ENCODE measurements at regions not wholly inside any gene's neighbourhood (a gene's known extent, or its start where the extent isn't known, plus 50 kb on each side); places are given as distances from the start of the nearest gene placed in this dataset.

DNA sequence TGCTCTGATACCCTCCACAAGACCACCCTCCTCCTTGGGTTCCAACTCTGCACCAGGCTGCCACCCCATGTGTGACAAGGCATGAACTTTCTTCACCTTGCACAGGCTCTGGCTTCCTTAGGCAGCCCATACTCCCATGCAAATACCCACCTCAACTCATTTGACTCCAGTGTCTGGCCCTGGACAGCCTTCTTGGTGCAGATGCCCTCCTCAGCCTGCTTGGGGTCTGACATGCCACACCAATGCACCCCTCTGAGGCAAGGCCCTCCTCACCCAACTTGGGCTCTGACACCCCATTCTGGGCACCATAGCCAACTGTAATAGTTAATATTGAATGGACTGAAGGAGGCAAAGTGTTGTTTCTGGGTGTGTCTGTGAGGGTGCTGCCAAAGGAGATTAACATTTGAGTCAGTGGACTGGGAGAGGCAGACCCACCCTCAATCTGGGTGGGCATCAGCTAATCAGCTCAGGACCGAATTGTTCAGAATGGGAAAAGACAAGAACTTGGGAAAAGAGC, 115.0 kb upstream of the EPB41L4A start (continued):
- TF ChIP-seq, protein P1, sequence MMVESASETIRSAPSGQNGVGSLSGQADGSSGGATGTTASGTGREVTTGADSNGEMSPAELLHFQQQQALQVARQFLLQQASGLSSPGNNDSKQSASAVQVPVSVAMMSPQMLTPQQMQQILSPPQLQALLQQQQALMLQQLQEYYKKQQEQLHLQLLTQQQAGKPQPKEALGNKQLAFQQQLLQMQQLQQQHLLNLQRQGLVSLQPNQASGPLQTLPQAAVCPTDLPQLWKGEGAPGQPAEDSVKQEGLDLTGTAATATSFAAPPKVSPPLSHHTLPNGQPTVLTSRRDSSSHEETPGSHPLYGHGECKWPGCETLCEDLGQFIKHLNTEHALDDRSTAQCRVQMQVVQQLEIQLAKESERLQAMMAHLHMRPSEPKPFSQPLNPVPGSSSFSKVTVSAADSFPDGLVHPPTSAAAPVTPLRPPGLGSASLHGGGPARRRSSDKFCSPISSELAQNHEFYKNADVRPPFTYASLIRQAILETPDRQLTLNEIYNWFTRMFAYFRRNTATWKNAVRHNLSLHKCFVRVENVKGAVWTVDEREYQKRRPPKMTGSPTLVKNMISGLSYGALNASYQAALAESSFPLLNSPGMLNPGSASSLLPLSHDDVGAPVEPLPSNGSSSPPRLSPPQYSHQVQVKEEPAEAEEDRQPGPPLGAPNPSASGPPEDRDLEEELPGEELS (CRISPR knock-in tag; IDR thresholded peaks at IDR 0.05): no peak
- TF ChIP-seq, protein P2, sequence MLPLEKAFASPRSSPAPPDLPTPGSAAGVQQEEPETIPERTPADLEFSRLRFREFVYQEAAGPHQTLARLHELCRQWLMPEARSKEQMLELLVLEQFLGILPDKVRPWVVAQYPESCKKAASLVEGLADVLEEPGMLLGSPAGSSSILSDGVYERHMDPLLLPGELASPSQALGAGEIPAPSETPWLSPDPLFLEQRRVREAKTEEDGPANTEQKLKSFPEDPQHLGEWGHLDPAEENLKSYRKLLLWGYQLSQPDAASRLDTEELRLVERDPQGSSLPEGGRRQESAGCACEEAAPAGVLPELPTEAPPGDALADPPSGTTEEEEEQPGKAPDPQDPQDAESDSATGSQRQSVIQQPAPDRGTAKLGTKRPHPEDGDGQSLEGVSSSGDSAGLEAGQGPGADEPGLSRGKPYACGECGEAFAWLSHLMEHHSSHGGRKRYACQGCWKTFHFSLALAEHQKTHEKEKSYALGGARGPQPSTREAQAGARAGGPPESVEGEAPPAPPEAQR (CRISPR knock-in tag; IDR thresholded peaks at IDR 0.05): no peak
- TF ChIP-seq ETV6 (CRISPR knock-in tag; IDR thresholded peaks at IDR 0.05): no peak

DNA sequence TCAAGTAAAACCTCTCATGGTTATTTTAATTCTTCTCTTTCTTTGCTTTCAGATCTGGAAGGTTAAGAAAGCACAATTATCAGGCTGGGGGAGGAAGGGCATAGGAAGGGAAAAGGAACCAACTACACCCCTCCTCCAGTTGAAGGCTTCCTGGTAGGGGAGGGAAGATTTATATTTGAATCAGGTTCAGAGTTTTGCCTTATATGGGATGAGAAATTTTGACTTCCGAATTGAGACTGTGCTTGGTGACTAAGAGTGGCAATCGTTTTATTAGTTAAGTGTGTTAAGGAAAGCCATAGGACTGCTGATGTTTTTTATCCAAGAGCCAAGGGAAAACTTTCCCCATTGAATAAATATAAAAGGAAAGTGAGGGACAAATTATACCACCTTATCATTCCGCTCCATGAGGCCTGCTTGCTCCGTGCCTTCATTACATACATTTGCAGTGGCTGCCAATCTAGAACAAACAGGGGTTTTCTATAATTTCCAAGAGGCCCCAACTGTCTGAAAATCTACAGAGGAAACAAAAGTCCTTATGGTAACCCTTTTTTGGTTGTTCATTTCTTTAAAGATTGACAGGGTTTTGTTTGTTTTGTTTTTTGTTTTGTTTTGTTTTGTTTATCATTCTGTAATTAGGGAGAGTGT, 115.7 kb upstream of the EPB41L4A start:
- H3K27me3 Mint-ChIP-seq (ENCODE audit: low read depth): peaks cover 11% of the 10 kb centered on the region; the same call in 1 of the 2 replicates
- POLR2A ChIA-PET: no interaction called here
- peaks cover 38% of the 10 kb centered on the region for H3K4me1 Mint-ChIP-seq
- CTCF ChIA-PET: no interaction called here
- DNase-seq (ENCODE audit: low spot score): no peak
- ATAC-seq: no peak
- H3K4me3 Mint-ChIP-seq: no peak overlapping the region
- 0 out of 2 replicates have a peak, but pooled peaks cover 5% of the 10 kb centered on the region for H3K9me3 Mint-ChIP-seq
- TF ChIP-seq, protein P3, sequence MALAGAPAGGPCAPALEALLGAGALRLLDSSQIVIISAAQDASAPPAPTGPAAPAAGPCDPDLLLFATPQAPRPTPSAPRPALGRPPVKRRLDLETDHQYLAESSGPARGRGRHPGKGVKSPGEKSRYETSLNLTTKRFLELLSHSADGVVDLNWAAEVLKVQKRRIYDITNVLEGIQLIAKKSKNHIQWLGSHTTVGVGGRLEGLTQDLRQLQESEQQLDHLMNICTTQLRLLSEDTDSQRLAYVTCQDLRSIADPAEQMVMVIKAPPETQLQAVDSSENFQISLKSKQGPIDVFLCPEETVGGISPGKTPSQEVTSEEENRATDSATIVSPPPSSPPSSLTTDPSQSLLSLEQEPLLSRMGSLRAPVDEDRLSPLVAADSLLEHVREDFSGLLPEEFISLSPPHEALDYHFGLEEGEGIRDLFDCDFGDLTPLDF (CRISPR knock-in tag; IDR thresholded peaks at IDR 0.05): no peak
- TF ChIP-seq, protein P4, sequence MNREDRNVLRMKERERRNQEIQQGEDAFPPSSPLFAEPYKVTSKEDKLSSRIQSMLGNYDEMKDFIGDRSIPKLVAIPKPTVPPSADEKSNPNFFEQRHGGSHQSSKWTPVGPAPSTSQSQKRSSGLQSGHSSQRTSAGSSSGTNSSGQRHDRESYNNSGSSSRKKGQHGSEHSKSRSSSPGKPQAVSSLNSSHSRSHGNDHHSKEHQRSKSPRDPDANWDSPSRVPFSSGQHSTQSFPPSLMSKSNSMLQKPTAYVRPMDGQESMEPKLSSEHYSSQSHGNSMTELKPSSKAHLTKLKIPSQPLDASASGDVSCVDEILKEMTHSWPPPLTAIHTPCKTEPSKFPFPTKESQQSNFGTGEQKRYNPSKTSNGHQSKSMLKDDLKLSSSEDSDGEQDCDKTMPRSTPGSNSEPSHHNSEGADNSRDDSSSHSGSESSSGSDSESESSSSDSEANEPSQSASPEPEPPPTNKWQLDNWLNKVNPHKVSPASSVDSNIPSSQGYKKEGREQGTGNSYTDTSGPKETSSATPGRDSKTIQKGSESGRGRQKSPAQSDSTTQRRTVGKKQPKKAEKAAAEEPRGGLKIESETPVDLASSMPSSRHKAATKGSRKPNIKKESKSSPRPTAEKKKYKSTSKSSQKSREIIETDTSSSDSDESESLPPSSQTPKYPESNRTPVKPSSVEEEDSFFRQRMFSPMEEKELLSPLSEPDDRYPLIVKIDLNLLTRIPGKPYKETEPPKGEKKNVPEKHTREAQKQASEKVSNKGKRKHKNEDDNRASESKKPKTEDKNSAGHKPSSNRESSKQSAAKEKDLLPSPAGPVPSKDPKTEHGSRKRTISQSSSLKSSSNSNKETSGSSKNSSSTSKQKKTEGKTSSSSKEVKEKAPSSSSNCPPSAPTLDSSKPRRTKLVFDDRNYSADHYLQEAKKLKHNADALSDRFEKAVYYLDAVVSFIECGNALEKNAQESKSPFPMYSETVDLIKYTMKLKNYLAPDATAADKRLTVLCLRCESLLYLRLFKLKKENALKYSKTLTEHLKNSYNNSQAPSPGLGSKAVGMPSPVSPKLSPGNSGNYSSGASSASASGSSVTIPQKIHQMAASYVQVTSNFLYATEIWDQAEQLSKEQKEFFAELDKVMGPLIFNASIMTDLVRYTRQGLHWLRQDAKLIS (CRISPR knock-in tag; IDR thresholded peaks at IDR 0.05; ENCODE audit: borderline replicate concordance): no peak
- TF ChIP-seq GTF2I (CRISPR knock-in tag; conservative IDR thresholded peaks at IDR 0.05): no peak
- no peak for TF ChIP-seq TP53 (CRISPR knock-in tag; IDR thresholded peaks at IDR 0.05)
- TF ChIP-seq MXD4 (CRISPR knock-in tag; IDR thresholded peaks at IDR 0.05; ENCODE audit: borderline replicate concordance): no peak
- no peak for TF ChIP-seq FOXP1 (CRISPR knock-in tag; IDR thresholded peaks at IDR 0.05; ENCODE audit: borderline replicate concordance)
- TF ChIP-seq, protein P5, sequence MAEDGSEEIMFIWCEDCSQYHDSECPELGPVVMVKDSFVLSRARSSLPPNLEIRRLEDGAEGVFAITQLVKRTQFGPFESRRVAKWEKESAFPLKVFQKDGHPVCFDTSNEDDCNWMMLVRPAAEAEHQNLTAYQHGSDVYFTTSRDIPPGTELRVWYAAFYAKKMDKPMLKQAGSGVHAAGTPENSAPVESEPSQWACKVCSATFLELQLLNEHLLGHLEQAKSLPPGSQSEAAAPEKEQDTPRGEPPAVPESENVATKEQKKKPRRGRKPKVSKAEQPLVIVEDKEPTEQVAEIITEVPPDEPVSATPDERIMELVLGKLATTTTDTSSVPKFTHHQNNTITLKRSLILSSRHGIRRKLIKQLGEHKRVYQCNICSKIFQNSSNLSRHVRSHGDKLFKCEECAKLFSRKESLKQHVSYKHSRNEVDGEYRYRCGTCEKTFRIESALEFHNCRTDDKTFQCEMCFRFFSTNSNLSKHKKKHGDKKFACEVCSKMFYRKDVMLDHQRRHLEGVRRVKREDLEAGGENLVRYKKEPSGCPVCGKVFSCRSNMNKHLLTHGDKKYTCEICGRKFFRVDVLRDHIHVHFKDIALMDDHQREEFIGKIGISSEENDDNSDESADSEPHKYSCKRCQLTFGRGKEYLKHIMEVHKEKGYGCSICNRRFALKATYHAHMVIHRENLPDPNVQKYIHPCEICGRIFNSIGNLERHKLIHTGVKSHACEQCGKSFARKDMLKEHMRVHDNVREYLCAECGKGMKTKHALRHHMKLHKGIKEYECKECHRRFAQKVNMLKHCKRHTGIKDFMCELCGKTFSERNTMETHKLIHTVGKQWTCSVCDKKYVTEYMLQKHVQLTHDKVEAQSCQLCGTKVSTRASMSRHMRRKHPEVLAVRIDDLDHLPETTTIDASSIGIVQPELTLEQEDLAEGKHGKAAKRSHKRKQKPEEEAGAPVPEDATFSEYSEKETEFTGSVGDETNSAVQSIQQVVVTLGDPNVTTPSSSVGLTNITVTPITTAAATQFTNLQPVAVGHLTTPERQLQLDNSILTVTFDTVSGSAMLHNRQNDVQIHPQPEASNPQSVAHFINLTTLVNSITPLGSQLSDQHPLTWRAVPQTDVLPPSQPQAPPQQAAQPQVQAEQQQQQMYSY (CRISPR knock-in tag; IDR thresholded peaks at IDR 0.05): no peak
- TF ChIP-seq ZBTB21 (CRISPR knock-in tag; IDR thresholded peaks at IDR 0.05; ENCODE audit: borderline replicate concordance): no peak
- no peaks in the 10 kb centered on the region; the same call in 1 of the 2 replicates for H3K36me3 Mint-ChIP-seq
- no peak overlapping the region for H3K27ac Mint-ChIP-seq

Measured in WTC11 (cell line).